Activated naive CD8-positive, alpha-beta T cell treated with anti-CD3 and anti-CD28 coated beads for 36 hours (primary cell): ENCODE measurements at regions not wholly inside any gene's neighbourhood (a gene's known extent, or its start where the extent isn't known, plus 50 kb on each side); places are given as distances from the start of the nearest gene placed in this dataset.

ENCODE experiments used
- DNase-seq: peaks from one replicate; pipeline ENCODE4 v3.0.0; 2021
- H3K27ac Mint-ChIP-seq: one replicate; pipeline ENCODE4 v1.8.0; 2022; ENCODE audit warnings: mild to moderate bottlenecking, moderate library complexity, mixed read lengths
- H3K27me3 Mint-ChIP-seq: one replicate; pipeline ENCODE4 v1.8.0; 2022; ENCODE audit warnings: mild to moderate bottlenecking, mixed read lengths
- H3K36me3 Mint-ChIP-seq: one replicate; pipeline ENCODE4 v1.8.0; 2021; ENCODE audit warnings: mild to moderate bottlenecking, mixed read lengths
- H3K4me1 Mint-ChIP-seq: one replicate; pipeline ENCODE4 v1.8.0; 2021; ENCODE audit warnings: mixed read lengths
- H3K4me3 Mint-ChIP-seq: one replicate; pipeline ENCODE4 v1.8.0; 2022; ENCODE audit warnings: mild to moderate bottlenecking, moderate library complexity, mixed read lengths
- H3K9me3 Mint-ChIP-seq: one replicate; pipeline ENCODE4 v1.8.0; 2022; ENCODE audit warnings: mixed read lengths

GRCh38 chr7:106471686-106472440 lies 187.1 kb upstream of the NAMPT start:
- Mint-ChIP-seq H3K4me3 (no peak overlapping the region), H3K27me3 (peaks cover 43% of the 10 kb centered on the region), H3K9me3 (no peaks in the 10 kb centered on the region), H3K27ac (no peak overlapping the region), H3K36me3 (no peaks in the 10 kb centered on the region), H3K4me1 (peaks cover 9% of the 10 kb centered on the region)
- no peak for DNase-seq

GRCh38 chr7:106471021-106471420 lies 186.2 kb upstream of the NAMPT start:
- H3K27ac Mint-ChIP-seq, result no peak overlapping the region
- no peaks in the 10 kb centered on the region for H3K36me3 Mint-ChIP-seq
- peaks cover 39% of the 10 kb centered on the region for H3K27me3 Mint-ChIP-seq
- no peak for DNase-seq
- peaks cover 9% of the 10 kb centered on the region for H3K4me1 Mint-ChIP-seq
- no peaks in the 10 kb centered on the region for H3K9me3 Mint-ChIP-seq
- H3K4me3 Mint-ChIP-seq, result no peak overlapping the region

GRCh38 chr7:106466867-106467266 lies 182.1 kb upstream of the NAMPT start:
- no peak overlapping the region for H3K27ac Mint-ChIP-seq
- DNase-seq, result no peak
- H3K4me1 Mint-ChIP-seq, result peaks cover 18% of the 10 kb centered on the region
- no peaks in the 10 kb centered on the region for H3K9me3 Mint-ChIP-seq
- H3K4me3 Mint-ChIP-seq, result no peak overlapping the region
- H3K36me3 Mint-ChIP-seq, result no peaks in the 10 kb centered on the region
- H3K27me3 Mint-ChIP-seq, result peaks cover 18% of the 10 kb centered on the region

GRCh38 chr7:106465704-106466468 lies 181.1 kb upstream of the NAMPT start:
- Mint-ChIP-seq H3K9me3 (no peaks in the 10 kb centered on the region), H3K4me1 (peaks cover 16% of the 10 kb centered on the region), H3K27ac (no peak overlapping the region), H3K27me3 (peaks cover 9% of the 10 kb centered on the region), H3K36me3 (peaks cover 2% of the 10 kb centered on the region), H3K4me3 (no peak overlapping the region)
- DNase-seq, result no peak

- Mint-ChIP-seq H3K27ac (no peak overlapping the region), H3K27me3 (peaks cover 5% of the 10 kb centered on the region), H3K4me1 (peaks cover 17% of the 10 kb centered on the region), H3K9me3 (no peaks in the 10 kb centered on the region), H3K4me3 (no peak overlapping the region), H3K36me3 (peaks cover 4% of the 10 kb centered on the region)
- DNase-seq, result no peak
Measured at GRCh38 chr7:106464651-106465050, 179.9 kb upstream of the NAMPT start.

- Mint-ChIP-seq H3K4me3 (no peak overlapping the region), H3K27me3 (peaks cover 1% of the 10 kb centered on the region), H3K27ac (no peak overlapping the region), H3K9me3 (peaks cover 3% of the 10 kb centered on the region), H3K36me3 (peaks cover 6% of the 10 kb centered on the region), H3K4me1 (peaks cover 17% of the 10 kb centered on the region)
- DNase-seq, result no peak
Measured at GRCh38 chr7:106463851-106464611, 179.2 kb upstream of the NAMPT start.

DNA sequence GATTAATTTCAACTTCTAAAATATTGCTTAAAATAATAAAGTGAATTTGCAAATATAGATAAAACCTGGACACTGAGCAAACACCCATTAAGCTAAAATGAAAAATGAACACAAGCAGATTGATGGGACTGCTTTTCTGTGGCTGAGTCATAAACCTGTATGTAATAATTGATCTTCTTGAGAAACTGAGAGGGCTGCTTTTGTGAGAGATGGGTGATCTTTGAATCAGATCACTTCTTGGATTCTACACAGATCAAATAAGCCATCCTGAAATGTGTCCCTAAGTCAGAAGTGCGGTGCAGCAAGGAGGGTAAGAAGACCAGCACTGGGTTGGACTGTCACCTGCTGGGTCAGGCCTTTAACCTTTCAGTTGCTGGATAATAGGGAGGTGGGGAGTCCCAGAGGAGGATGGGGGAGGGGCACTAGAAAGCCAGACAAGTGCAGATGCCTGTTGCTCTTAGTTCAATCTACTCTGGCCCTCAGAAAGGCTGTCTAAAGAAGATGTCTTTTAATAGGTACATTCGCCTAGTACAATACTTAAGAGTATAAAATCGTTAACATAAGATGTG lies 178.2 kb upstream of the NAMPT start:
- H3K9me3 Mint-ChIP-seq, result peaks cover 13% of the 10 kb centered on the region
- DNase-seq, result no peak
- peak overlapping the region; percentile 19 for H3K27ac Mint-ChIP-seq
- peaks cover 17% of the 10 kb centered on the region for H3K4me1 Mint-ChIP-seq
- H3K27me3 Mint-ChIP-seq, result peaks cover 4% of the 10 kb centered on the region
- no peak overlapping the region for H3K4me3 Mint-ChIP-seq
- peaks cover 12% of the 10 kb centered on the region for H3K36me3 Mint-ChIP-seq

GRCh38 chr7:106462365-106462859 lies 177.6 kb upstream of the NAMPT start:
- H3K36me3 Mint-ChIP-seq, result peaks cover 12% of the 10 kb centered on the region
- H3K27ac Mint-ChIP-seq, result peak overlapping the region; percentile 26
- DNase-seq, result no peak
- H3K27me3 Mint-ChIP-seq, result peaks cover 4% of the 10 kb centered on the region
- H3K4me1 Mint-ChIP-seq, result peaks cover 17% of the 10 kb centered on the region
- peaks cover 14% of the 10 kb centered on the region for H3K9me3 Mint-ChIP-seq
- H3K4me3 Mint-ChIP-seq, result no peak overlapping the region

DNA sequence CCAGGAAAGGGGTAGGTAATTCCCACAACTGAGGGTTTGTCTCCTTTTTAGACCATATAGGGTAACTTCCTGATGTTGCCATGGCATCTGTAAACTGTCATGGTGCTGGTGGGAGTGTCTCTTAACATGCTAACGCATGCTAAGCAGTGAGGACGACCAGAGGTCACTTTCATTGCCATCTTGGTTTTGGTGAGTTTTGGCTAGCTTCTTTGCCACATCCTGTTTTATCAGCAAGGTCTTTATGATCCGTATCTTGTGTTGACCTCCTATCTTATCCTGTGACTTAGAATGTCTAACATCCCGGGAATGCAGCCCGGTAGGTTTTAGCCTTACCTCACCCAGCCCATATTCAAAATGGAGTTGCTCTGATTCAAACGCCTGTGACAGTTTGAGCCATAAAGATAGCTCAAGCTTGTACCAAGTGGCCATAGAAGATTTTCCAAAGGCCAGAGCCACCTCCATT lies 176.0 kb upstream of the NAMPT start:
- H3K4me3 Mint-ChIP-seq, result no peak overlapping the region
- H3K27me3 Mint-ChIP-seq, result peaks cover 4% of the 10 kb centered on the region
- no peak for DNase-seq
- H3K27ac Mint-ChIP-seq, result no peak overlapping the region
- H3K9me3 Mint-ChIP-seq, result peaks cover 14% of the 10 kb centered on the region
- H3K36me3 Mint-ChIP-seq, result peaks cover 12% of the 10 kb centered on the region
- peaks cover 17% of the 10 kb centered on the region for H3K4me1 Mint-ChIP-seq

DNA sequence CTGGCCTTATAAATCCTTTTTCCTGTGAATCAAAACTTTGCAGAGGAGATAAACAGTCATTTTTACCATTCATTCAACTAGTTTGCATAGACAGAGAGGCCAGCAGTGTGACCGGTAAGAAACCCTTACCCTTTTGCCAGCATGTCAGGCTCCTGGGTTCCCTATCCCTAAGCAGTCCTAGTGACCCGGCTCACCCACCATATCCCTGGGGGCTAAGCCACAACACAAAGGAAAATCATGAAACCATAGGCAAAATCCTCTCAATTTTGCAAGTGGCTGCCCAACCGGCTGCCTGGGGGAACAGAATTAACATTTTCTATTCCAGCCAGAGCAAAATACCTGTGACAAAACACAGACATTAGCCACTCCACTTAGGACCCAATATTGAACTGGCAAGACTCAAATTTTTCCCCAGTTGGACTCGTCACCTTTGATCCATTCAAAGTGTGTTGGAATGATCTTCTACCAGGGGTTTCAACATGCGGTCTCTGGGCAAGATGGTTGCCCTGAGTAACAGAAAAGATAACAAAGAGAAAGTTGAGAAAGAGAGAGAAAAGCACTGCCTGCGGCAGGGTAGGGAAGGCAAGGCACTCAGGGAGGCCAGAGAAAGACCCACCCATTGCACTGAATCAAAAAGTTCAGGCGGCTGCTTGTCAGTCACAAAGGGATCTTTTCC lies 174.8 kb upstream of the NAMPT start:
- DNase-seq, result no peak
- H3K4me3 Mint-ChIP-seq, result no peak overlapping the region

DNA sequence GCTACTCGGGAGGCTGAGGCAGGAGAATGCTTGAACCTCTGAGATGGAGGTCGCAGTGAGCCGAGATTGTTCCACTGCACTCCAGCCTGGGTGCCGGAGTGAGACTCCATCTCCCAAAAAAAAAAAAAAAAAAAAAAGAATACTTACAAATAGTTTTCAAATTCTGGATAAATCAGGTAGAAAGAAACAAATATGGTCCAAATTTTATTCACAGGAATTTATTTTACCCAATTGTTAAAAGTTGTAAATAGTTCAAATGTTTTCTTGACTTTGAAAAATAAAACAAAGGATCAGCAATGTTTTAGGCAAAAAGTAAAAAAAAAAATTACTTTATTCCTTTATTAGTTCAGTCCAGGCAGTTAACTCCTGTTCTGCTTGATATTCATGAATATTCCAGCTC lies 172.9 kb upstream of the NAMPT start:
- Mint-ChIP-seq H3K27me3 (peaks cover 4% of the 10 kb centered on the region), H3K9me3 (peaks cover 16% of the 10 kb centered on the region), H3K27ac (no peak overlapping the region), H3K4me1 (peaks cover 13% of the 10 kb centered on the region), H3K36me3 (peaks cover 14% of the 10 kb centered on the region), H3K4me3 (no peak overlapping the region)
- DNase-seq, result no peak

More for the DNA sequence above, 174.8 kb upstream of the NAMPT start:
- H3K9me3 Mint-ChIP-seq, result peaks cover 14% of the 10 kb centered on the region
- peaks cover 4% of the 10 kb centered on the region for H3K27me3 Mint-ChIP-seq
- H3K4me1 Mint-ChIP-seq, result peaks cover 17% of the 10 kb centered on the region
- H3K36me3 Mint-ChIP-seq, result peaks cover 12% of the 10 kb centered on the region
- no peak overlapping the region for H3K27ac Mint-ChIP-seq

- Mint-ChIP-seq H3K36me3 (peaks cover 12% of the 10 kb centered on the region), H3K4me3 (no peak overlapping the region), H3K27ac (no peak overlapping the region), H3K9me3 (peaks cover 21% of the 10 kb centered on the region), H3K4me1 (peaks cover 2% of the 10 kb centered on the region), H3K27me3 (peaks cover 6% of the 10 kb centered on the region)
- no peak for DNase-seq
Measured at GRCh38 chr7:106456329-106456728, 171.5 kb upstream of the NAMPT start.

- H3K9me3 Mint-ChIP-seq, result peaks cover 17% of the 10 kb centered on the region
- H3K4me3 Mint-ChIP-seq, result no peak overlapping the region
- H3K27me3 Mint-ChIP-seq, result peaks cover 32% of the 10 kb centered on the region
Measured at GRCh38 chr7:106452031-106452851, 167.5 kb upstream of the NAMPT start.

More at GRCh38 chr7:106452031-106452851, 167.5 kb upstream of the NAMPT start:
- Mint-ChIP-seq H3K4me1 (peaks cover 7% of the 10 kb centered on the region), H3K36me3 (peaks cover 9% of the 10 kb centered on the region), H3K27ac (no peak overlapping the region)
- no peak for DNase-seq
